DMS153 (cell line): ENCODE measurements at regions not wholly inside any gene's neighbourhood (a gene's known extent, or its start where the extent isn't known, plus 50 kb on each side); places are given as distances from the start of the nearest gene placed in this dataset.
"Not testable (repeated sequence)": the region's sequence is repeated elsewhere in the genome, so short reads cannot be mapped to it uniquely, and the experiment has no call there.

Experiments
- DNase-seq: peaks from one replicate; lab custom pipeline; 2025; lab: John Stamatoyannopoulos, UW

- DNase-seq = not testable (repeated sequence)
Measured at GRCh38 chr1:121051161-121051790, 132.9 kb downstream of the FAM72B start.

DNA sequence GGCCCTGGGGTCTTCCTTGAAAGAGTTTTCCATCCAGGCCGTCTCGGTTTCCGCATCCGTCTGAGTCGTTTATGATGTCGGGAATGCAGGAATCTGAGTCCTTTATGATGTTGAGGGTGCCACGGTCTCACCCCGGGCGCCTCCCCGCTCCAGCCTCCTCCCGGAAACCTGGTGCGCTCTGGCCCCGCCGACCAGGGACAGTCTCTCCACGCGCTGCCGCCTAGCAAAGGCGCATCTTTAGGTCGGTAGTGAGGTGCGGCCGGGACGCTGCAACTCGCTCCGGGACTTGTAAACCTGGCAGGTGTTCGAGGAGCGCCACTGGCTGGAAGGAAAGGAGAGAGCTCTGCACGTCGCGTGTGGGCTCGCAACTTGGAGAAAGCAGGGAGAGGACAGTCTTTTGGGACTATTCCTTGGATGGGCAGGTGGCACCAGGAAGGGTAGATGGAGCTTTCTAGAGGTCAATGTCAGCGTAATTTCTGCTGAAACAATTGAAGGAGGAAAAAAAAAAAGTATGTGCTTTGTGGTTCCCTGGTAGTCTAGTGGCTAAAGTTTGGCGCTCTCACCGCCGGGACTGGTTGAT is 132.0 kb downstream of the FAM72B start:
- DNase-seq = not testable (repeated sequence)

GRCh38 chr1:121054928-121055327 is 129.2 kb downstream of the FAM72B start:
- DNase-seq = not testable (repeated sequence)

DNA sequence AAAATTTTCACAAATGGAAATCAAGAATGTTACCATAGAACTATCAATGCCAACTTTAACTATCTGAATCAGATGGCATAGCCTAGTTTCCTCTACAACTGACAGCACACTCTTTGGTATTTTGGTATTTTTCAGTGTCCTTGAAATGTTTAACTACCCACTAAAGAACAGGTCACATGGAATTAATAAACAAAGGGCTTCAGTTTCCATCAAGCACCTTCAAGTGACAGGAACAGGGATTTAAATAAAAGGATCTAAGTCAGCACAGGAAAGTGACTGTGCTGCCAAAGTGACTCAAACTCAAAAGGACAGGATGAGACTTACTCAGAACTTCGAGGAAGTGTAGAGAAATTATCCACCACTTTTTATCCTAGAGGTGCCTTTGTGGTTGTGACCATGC is 117.2 kb downstream of the FAM72B start:
- not testable (repeated sequence) for DNase-seq

- not testable (repeated sequence) for DNase-seq
Measured at GRCh38 chr1:121068738-121069499, 115.2 kb downstream of the FAM72B start.

DNA sequence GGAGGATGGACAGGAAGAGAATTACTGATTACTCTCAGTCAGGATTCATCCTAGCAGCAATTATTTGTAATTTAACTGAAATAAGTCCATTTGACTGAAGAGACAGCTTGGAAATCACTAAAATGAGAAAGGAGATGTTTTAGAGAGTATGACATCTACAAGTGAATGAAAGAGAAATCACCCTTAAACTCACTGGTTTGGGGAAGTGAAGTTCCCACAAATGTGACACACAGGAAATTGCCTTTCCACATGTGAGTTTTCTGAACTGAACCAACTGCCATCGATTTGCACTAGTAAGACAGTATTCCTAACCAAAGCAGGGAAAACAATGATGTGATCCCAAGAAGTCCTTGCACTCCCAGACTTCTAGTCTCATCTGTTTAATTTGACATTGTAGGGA is 110.3 kb downstream of the FAM72B start:
- DNase-seq = not testable (repeated sequence)

- DNase-seq = not testable (repeated sequence)
Measured at GRCh38 chr1:121075254-121075805, 108.8 kb downstream of the FAM72B start.

- DNase-seq = not testable (repeated sequence)
Measured at GRCh38 chr1:121076674-121077073, 107.5 kb downstream of the FAM72B start.

DNA sequence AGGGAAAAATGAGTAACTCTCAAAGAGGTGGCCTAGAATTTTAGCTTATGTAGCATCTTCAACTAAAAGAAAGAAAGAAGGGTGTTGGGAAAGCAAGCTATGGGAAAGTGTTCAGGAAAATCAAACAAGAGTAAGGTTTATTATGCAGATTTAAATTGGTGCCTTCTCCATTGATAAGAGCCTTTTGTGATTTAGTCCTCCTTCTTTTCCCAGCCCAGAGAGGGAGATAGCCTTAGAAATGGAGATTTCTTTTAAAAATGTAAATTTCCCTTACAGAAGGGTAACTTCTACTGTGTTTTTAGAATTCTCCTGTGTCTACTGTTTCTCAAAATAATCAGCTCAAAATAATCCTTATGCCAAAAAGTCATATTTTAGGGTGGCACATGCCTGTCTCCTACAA is 104.5 kb downstream of the FAM72B start:
- DNase-seq = not testable (repeated sequence)

DNA sequence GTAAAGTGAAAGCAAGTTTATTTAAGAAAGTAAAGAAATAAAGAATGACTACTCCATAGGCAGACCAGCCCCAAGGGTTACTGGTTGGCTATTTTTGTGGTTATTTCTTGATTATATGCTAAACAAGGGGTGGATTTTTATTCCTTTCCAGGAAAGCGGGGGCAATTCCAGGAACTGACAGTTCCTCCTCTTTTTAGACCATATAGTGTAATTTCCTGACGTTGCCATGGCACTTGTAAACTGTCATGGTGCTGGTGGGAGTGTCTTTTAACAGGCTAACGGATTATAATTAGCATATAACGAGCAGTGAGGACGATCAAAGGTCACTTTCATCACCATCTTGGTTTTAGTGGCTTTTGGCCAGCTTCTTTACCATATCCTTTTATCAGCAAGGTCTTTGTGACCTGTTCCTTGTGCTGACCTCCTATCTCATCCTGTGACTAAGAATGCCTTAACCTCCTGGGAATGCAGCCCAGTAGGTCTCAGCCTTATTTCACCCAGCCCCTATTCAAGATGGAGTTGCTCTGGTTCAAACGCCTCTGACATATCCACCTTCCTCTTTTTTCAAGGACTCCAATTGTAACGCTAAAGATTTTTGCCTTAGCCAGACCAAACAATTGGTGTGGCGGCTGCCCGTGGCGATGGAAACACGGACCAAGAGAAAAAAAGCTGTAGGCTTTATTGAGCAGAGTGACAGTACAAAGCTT is 103.8 kb downstream of the FAM72B start:
- not testable (repeated sequence) for DNase-seq

- DNase-seq = not testable (repeated sequence)
Measured at GRCh38 chr1:121080904-121081264, 103.3 kb downstream of the FAM72B start.

GRCh38 chr1:121081625-121082199 is 102.4 kb downstream of the FAM72B start:
- not testable (repeated sequence) for DNase-seq

DNA sequence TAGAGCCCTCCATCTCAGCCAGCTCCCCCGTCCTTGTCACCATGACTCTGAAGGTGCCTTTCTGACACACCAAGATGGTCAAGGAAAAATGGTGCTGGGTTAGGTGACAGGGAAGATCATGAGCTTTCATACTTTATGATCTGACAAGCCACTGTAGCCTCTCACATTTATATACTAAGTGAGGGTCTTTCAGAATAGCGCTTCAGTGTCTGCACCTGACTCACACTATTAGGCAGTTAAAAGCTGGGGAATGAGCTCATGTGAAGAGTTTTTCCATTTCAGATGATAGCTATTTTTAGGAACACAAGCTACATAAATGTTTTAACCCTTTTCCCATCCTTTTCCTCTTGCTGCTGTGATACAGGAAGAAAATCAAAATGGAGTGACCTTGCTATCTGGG is 101.1 kb downstream of the FAM72B start:
- not testable (repeated sequence) for DNase-seq

DNA sequence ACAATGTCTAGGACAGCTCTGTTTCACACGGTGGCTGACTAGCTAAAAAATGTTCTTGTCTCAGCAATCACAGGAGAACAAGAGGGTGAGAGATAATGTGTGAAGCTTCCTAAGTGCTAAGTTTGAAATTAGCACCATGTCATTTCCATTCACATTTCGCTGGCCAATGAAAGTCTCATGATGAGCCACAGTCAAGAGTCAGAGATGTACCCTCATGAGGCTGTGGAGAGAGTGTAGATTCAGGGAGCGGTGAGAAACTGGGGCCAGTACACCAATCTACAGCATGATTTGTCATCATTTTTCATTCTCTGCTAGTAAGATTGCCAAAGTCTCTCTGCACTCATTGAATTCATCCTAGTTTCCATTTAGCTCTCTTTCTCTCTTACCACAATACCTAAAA is 97.9 kb downstream of the FAM72B start:
- not testable (repeated sequence) for DNase-seq

DNA sequence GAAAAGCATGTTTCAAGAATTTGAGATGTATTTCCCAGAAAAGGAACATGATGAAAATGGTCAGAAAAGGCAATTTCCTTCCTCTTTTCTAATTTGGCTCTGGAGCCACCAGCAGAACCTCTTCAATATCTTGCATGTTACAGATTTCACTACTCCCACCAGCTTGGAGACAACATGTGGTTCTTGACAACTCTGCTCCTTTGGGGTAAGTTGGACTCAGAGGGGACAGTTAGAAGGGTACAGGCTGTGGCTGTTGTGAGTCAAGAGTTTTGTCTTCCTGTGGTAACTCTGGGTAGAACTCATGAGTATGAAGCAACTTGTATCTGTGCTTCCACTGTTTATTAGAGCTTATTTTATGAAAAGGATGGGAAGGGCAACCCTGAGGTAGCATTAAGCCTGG is 96.9 kb downstream of the FAM72B start:
- DNase-seq = not testable (repeated sequence)

- not testable (repeated sequence) for DNase-seq
Measured at GRCh38 chr1:121088568-121088967, 95.6 kb downstream of the FAM72B start.

- DNase-seq = not testable (repeated sequence)
Measured at GRCh38 chr1:121092329-121092968, 91.7 kb downstream of the FAM72B start.

- not testable (repeated sequence) for DNase-seq
Measured at GRCh38 chr1:121095014-121095413, 89.1 kb downstream of the FAM72B start.

DNA sequence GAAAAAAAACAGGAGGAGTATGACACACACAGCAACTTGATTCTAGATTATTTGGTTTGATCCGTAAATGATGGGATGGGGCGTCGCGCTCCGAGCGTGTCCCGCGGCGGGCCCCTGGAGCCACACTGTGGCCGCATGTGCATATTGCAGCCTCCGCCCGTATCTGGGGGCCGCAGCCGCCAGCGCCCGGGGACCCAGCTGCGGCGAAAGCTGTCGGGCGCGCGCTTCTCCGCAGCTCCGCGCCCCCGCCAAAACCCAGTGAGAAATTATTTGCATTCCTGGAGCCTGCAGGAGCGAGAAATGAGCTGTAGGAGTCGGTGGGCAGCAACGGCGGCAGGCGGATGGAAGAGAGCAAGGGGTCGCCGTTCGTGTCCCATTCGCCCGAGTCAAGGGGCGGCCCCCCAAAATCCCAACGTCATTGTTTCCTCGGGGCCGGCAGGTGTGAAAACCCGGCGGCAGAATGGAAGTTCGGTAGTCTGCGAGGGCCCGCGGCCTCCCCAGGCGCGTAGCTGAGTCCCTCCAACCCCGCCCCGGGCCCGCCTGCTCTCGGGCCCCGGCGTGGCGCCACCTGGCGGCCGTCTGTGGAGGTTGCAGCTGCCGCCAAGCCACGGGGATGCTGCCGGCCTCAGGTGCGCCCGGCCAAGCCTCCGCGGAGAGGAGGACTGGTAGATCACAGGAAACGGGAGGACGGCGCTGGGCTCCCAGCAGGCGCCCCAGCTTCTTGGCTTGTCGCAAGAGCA is 86.8 kb downstream of the FAM72B start:
- peak; percentile 34 for DNase-seq

DNA sequence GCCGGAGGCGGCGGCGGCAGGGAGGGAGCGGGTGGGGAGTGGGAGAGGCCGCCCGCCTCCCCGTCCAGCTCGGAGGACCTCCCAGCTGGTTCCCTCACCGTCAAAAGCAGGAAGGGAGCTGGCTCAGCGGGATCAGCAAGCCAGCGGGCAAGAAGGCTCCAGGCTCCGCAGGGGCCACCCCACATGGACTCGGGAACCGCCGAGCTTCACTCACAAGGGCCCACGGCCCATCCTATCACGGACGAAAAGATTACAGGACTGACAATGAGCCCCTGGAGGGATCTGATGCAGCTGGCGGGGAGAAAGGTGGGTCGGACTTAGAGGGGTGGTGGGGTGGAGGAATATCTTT is 86.3 kb downstream of the FAM72B start:
- DNase-seq = peak; percentile 31

DNA sequence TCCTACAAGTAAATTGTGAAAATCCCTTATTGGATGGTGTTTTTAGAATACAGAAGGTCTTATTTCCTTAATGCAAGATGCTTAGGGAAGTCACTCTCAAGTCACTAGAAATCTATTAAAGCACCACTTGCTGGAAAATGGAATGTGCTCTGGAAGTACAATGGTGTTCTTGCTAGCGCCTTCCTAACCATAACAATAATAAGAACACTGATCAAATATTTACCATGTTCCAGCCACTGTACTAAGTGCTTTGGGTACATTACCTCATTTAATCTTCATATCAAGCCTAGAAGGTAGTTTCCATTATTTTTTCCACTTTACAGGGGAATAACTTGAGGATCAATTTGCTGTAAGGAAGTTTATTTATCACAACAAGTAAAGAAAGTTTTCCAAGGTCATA is 75.1 kb downstream of the FAM72B start:
- not testable (repeated sequence) for DNase-seq
